ENCODE measurements at regions not wholly inside any gene's neighbourhood (a gene's known extent, or its start where the extent isn't known, plus 50 kb on each side); places are given as distances from the start of the nearest gene placed in this dataset.

DNA sequence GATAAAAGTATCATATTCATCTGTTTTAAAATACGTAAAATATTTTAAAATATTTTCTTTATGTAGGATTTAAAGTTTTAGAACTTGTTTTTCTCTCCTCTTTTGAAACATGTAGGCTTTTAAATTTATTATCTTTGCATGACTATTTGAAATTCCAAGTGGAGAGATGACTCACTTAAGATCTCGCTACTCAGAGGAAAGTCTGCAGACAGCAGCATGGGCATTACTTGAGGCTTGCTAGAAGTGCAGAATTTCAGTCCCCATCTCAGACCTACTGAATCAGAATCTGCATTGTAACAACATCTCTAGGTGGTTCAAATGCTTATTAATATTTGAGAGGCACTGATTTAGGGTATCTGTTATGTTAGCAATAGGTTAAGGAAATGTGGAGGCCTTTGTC is 225.7 kb upstream of the ARX start:
- no peak overlapping the region for H3K27ac ChIP-seq (ENCODE audit: insufficient read depth in 1 of 2, low read depth in 1 of 2, low read length in 2 of 2, poor library complexity in 1 of 2, severe bottlenecking in 2 of 2)
- ChIA-PET CTCF (no interaction called here), POLR2A (no interaction called here)
- H3K4me1 ChIP-seq (ENCODE audit: control extremely low read depth in 1 of 4, control insufficient read depth in 4 of 4, insufficient read depth in 4 of 4, low read length in 3 of 4): no peaks in the 10 kb centered on the region
- no peaks in the 10 kb centered on the region for H3K36me3 ChIP-seq (ENCODE audit: control insufficient read depth in 4 of 4, insufficient read depth in 4 of 4, low read length in 3 of 4)
- WGBS (ENCODE audit: insufficient coverage): no CpG with 5 or more reads among the region's 2 CpGs
- DNase-seq: no peak
- H3K27me3 ChIP-seq (replicated peaks in 2 of 5; ENCODE audit: control insufficient read depth in 4 of 5, insufficient read depth in 5 of 5, low read length in 4 of 5): no peaks in the 10 kb centered on the region
- H3K9me3 ChIP-seq (ENCODE audit: control extremely low read depth in 1 of 5, control insufficient read depth in 4 of 5, insufficient read depth in 2 of 5, low read depth in 1 of 5, low read length in 4 of 5): no peaks in the 10 kb centered on the region
- H3K4me3 ChIP-seq (ENCODE audit: control insufficient read depth in 1 of 7, extremely low read depth in 1 of 7, insufficient read depth in 4 of 7, low read depth in 2 of 7, low read length in 6 of 7): no peak overlapping the region

DNA sequence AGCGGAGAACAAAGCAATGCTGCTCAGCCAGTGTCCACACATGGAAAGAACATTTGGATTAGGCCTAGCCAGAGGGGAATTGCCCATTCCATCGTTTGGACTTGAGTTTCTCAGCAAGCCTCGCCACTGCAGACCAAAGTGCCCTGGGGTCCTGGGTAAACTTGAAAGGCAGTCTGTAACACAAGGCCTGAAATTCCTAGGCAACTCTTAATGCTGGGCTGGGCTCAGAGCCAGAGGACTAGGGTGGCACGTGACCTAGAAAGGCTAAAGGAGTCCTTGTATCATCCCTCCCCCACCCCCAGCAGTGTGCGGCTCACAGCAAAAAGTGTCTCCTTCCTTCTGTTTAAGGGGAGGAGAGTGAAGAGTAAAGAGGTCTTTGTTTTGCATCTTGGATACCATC is 210.4 kb upstream of the ARX start:
- peaks cover 0 to 2% (median 0%) of the 10 kb centered on the region in 5 experiments for H3K27me3 ChIP-seq (replicated peaks in 2 of 5; ENCODE audit: control insufficient read depth in 4 of 5, insufficient read depth in 5 of 5, low read length in 4 of 5)
- 83% methylated on average over 3 of the region's 5 CpGs for WGBS (ENCODE audit: insufficient coverage)
- H3K9me3 ChIP-seq (ENCODE audit: control extremely low read depth in 1 of 5, control insufficient read depth in 4 of 5, insufficient read depth in 2 of 5, low read depth in 1 of 5, low read length in 4 of 5): peaks cover 0 to 1% (median 0%) of the 10 kb centered on the region in 5 experiments
- no peak overlapping the region for H3K4me3 ChIP-seq (ENCODE audit: control insufficient read depth in 1 of 7, extremely low read depth in 1 of 7, insufficient read depth in 4 of 7, low read depth in 2 of 7, low read length in 6 of 7)
- no peaks in the 10 kb centered on the region for H3K36me3 ChIP-seq (ENCODE audit: control insufficient read depth in 4 of 4, insufficient read depth in 4 of 4, low read length in 3 of 4)
- H3K27ac ChIP-seq (ENCODE audit: insufficient read depth in 1 of 2, low read depth in 1 of 2, low read length in 2 of 2, poor library complexity in 1 of 2, severe bottlenecking in 2 of 2): no peak overlapping the region
- ChIA-PET CTCF (no interaction called here), POLR2A (no interaction called here)
- no peaks in the 10 kb centered on the region for H3K4me1 ChIP-seq (ENCODE audit: control extremely low read depth in 1 of 4, control insufficient read depth in 4 of 4, insufficient read depth in 4 of 4, low read length in 3 of 4)
- DNase-seq: no peak

- CTCF ChIA-PET: no interaction called here
- DNase-seq: no peak
- Histone ChIP-seq H3K9me3 (ENCODE audit: control extremely low read depth in 1 of 5, control insufficient read depth in 4 of 5, insufficient read depth in 2 of 5, low read depth in 1 of 5, low read length in 4 of 5) (no peaks in the 10 kb centered on the region), H3K27ac (ENCODE audit: insufficient read depth in 1 of 2, low read depth in 1 of 2, low read length in 2 of 2, poor library complexity in 1 of 2, severe bottlenecking in 2 of 2) (no peak overlapping the region), H3K4me1 (ENCODE audit: control extremely low read depth in 1 of 4, control insufficient read depth in 4 of 4, insufficient read depth in 4 of 4, low read length in 3 of 4) (no peaks in the 10 kb centered on the region), H3K27me3 (replicated peaks in 2 of 5; ENCODE audit: control insufficient read depth in 4 of 5, insufficient read depth in 5 of 5, low read length in 4 of 5) (no peaks in the 10 kb centered on the region), H3K36me3 (ENCODE audit: control insufficient read depth in 4 of 4, insufficient read depth in 4 of 4, low read length in 3 of 4) (no peaks in the 10 kb centered on the region), H3K4me3 (ENCODE audit: control insufficient read depth in 1 of 7, extremely low read depth in 1 of 7, insufficient read depth in 4 of 7, low read depth in 2 of 7, low read length in 6 of 7) (no peak overlapping the region)
- POLR2A ChIA-PET: no interaction called here
These were observed 203.7 kb upstream of the ARX start for GRCh38 chrX:25219480-25219879.

- no peaks in the 10 kb centered on the region for H3K4me1 ChIP-seq (ENCODE audit: control extremely low read depth in 1 of 4, control insufficient read depth in 4 of 4, insufficient read depth in 4 of 4, low read length in 3 of 4)
- ChIA-PET POLR2A (no interaction called here), CTCF (no interaction called here)
These were observed 197.8 kb upstream of the ARX start for GRCh38 chrX:25213611-25214010.

GRCh38 chrX:25207803-25208475 is 192.2 kb upstream of the ARX start:
- WGBS (ENCODE audit: insufficient coverage): 57% methylated on average over 3 of the region's 5 CpGs
- ChIA-PET CTCF (no interaction called here), POLR2A (no interaction called here)
- DNase-seq: no peak
- H3K4me3 ChIP-seq (ENCODE audit: control insufficient read depth in 1 of 7, extremely low read depth in 1 of 7, insufficient read depth in 4 of 7, low read depth in 2 of 7, low read length in 6 of 7): no peak overlapping the region
- H3K36me3 ChIP-seq (ENCODE audit: control insufficient read depth in 4 of 4, insufficient read depth in 4 of 4, low read length in 3 of 4): no peaks in the 10 kb centered on the region
- H3K4me1 ChIP-seq (ENCODE audit: control extremely low read depth in 1 of 4, control insufficient read depth in 4 of 4, insufficient read depth in 4 of 4, low read length in 3 of 4): no peaks in the 10 kb centered on the region
- H3K27ac ChIP-seq (ENCODE audit: insufficient read depth in 1 of 2, low read depth in 1 of 2, low read length in 2 of 2, poor library complexity in 1 of 2, severe bottlenecking in 2 of 2): no peak overlapping the region
- H3K27me3 ChIP-seq (replicated peaks in 2 of 5; ENCODE audit: control insufficient read depth in 4 of 5, insufficient read depth in 5 of 5, low read length in 4 of 5): no peaks in the 10 kb centered on the region
- no peaks in the 10 kb centered on the region for H3K9me3 ChIP-seq (ENCODE audit: control extremely low read depth in 1 of 5, control insufficient read depth in 4 of 5, insufficient read depth in 2 of 5, low read depth in 1 of 5, low read length in 4 of 5)

More at GRCh38 chrX:25213611-25214010, 197.8 kb upstream of the ARX start:
- no peaks in the 10 kb centered on the region for H3K27me3 ChIP-seq (replicated peaks in 2 of 5; ENCODE audit: control insufficient read depth in 4 of 5, insufficient read depth in 5 of 5, low read length in 4 of 5)
- no peak overlapping the region for H3K27ac ChIP-seq (ENCODE audit: insufficient read depth in 1 of 2, low read depth in 1 of 2, low read length in 2 of 2, poor library complexity in 1 of 2, severe bottlenecking in 2 of 2)
- H3K36me3 ChIP-seq (ENCODE audit: control insufficient read depth in 4 of 4, insufficient read depth in 4 of 4, low read length in 3 of 4): no peaks in the 10 kb centered on the region
- DNase-seq: no peak
- H3K4me3 ChIP-seq (ENCODE audit: control insufficient read depth in 1 of 7, extremely low read depth in 1 of 7, insufficient read depth in 4 of 7, low read depth in 2 of 7, low read length in 6 of 7): no peak overlapping the region
- H3K9me3 ChIP-seq (ENCODE audit: control extremely low read depth in 1 of 5, control insufficient read depth in 4 of 5, insufficient read depth in 2 of 5, low read depth in 1 of 5, low read length in 4 of 5): no peaks in the 10 kb centered on the region

GRCh38 chrX:25206778-25207177 is 191.0 kb upstream of the ARX start:
- 10% methylated on average over 1 of the region's 1 CpG for WGBS (ENCODE audit: insufficient coverage)
- H3K36me3 ChIP-seq (ENCODE audit: control insufficient read depth in 4 of 4, insufficient read depth in 4 of 4, low read length in 3 of 4): no peaks in the 10 kb centered on the region
- ChIA-PET CTCF (no interaction called here), POLR2A (no interaction called here)
- H3K9me3 ChIP-seq (ENCODE audit: control extremely low read depth in 1 of 5, control insufficient read depth in 4 of 5, insufficient read depth in 2 of 5, low read depth in 1 of 5, low read length in 4 of 5): no peaks in the 10 kb centered on the region
- DNase-seq: no peak
- H3K27me3 ChIP-seq (replicated peaks in 2 of 5; ENCODE audit: control insufficient read depth in 4 of 5, insufficient read depth in 5 of 5, low read length in 4 of 5): no peaks in the 10 kb centered on the region
- no peak overlapping the region for H3K27ac ChIP-seq (ENCODE audit: insufficient read depth in 1 of 2, low read depth in 1 of 2, low read length in 2 of 2, poor library complexity in 1 of 2, severe bottlenecking in 2 of 2)
- no peak overlapping the region for H3K4me3 ChIP-seq (ENCODE audit: control insufficient read depth in 1 of 7, extremely low read depth in 1 of 7, insufficient read depth in 4 of 7, low read depth in 2 of 7, low read length in 6 of 7)
- H3K4me1 ChIP-seq (ENCODE audit: control extremely low read depth in 1 of 4, control insufficient read depth in 4 of 4, insufficient read depth in 4 of 4, low read length in 3 of 4): no peaks in the 10 kb centered on the region

GRCh38 chrX:25204182-25204581 is 188.4 kb upstream of the ARX start:
- no peaks in the 10 kb centered on the region for H3K27me3 ChIP-seq (replicated peaks in 2 of 5; ENCODE audit: control insufficient read depth in 4 of 5, insufficient read depth in 5 of 5, low read length in 4 of 5)
- no peak overlapping the region for H3K4me3 ChIP-seq (ENCODE audit: control insufficient read depth in 1 of 7, extremely low read depth in 1 of 7, insufficient read depth in 4 of 7, low read depth in 2 of 7, low read length in 6 of 7)
- CTCF ChIA-PET: no interaction called here
- no peak for DNase-seq
- H3K27ac ChIP-seq (ENCODE audit: insufficient read depth in 1 of 2, low read depth in 1 of 2, low read length in 2 of 2, poor library complexity in 1 of 2, severe bottlenecking in 2 of 2): no peak overlapping the region
- H3K36me3 ChIP-seq (ENCODE audit: control insufficient read depth in 4 of 4, insufficient read depth in 4 of 4, low read length in 3 of 4): no peaks in the 10 kb centered on the region
- H3K9me3 ChIP-seq (ENCODE audit: control extremely low read depth in 1 of 5, control insufficient read depth in 4 of 5, insufficient read depth in 2 of 5, low read depth in 1 of 5, low read length in 4 of 5): no peaks in the 10 kb centered on the region
- H3K4me1 ChIP-seq (ENCODE audit: control extremely low read depth in 1 of 4, control insufficient read depth in 4 of 4, insufficient read depth in 4 of 4, low read length in 3 of 4): no peaks in the 10 kb centered on the region
- POLR2A ChIA-PET: no interaction called here

Data from common myeloid progenitor, CD34-positive (primary cell).